H1 (cell line): ENCODE measurements at regions not wholly inside any gene's neighbourhood (a gene's known extent, or its start where the extent isn't known, plus 50 kb on each side); places are given as distances from the start of the nearest gene placed in this dataset.

Experiments
- CEBPB ChIP-seq: IDR thresholded peaks from 2 replicates; pipeline ENCODE4 v1.6.1; 2012; ENCODE audit warnings: low read depth, low read length
- KDM4A ChIP-seq: IDR thresholded peaks from one replicate; pipeline ENCODE4 v1.7.1; 2012; ENCODE audit warnings: low read depth, mild to moderate bottlenecking, moderate library complexity, low read length, inconsistent platforms; ENCODE audit not compliant: severe bottlenecking
- SIRT6 ChIP-seq: IDR thresholded peaks from one replicate; pipeline ENCODE4 v1.7.1; 2012; ENCODE audit warnings: low read length, inconsistent platforms
- TEAD4 ChIP-seq: IDR thresholded peaks from 2 replicates; pipeline ENCODE4 v1.6.1; 2012; ENCODE audit warnings: low read depth, low read length, inconsistent platforms, mixed read lengths

DNA sequence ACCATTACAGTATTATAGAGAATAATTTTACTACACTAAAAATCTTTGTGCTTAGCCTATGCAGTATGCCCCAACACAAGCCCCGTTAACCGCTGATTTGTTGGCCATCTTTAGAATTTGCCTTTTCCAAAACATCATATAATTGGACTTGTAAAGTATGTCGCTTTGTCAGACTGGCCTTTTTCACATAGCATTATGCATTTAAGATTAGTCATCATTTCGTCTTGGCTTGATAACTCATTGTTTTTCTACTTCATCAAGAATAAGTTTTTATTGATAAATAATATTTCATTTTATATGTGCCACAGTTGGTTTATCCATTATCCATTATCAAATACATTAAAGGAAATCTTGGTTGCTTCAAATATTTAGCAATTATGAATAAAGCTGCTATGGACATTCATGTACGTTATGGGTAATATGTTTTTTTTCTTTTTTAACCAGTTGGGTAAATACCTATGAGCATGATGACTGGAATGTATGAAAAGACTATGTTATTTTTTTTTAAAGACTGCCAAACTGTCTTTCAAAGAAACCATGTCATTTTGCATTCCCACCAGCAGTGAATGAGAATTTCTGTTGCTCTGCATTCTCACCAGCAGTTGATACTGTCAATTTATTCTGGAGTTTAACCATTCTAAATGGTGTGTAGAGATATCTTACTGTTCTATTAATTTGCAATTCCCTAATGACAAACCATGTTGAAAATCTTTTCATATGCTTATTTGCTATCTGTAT lies 273.1 kb upstream of the KCND2 start (continued):
- TF ChIP-seq KDM4A (no peak), SIRT6 (no peak), TEAD4 (no peak), CEBPB (no peak)
